OCI-LY1 (cell line): ENCODE measurements at regions not wholly inside any gene's neighbourhood (a gene's known extent, or its start where the extent isn't known, plus 50 kb on each side); places are given as distances from the start of the nearest gene placed in this dataset.

Source experiments
- H2AFZ ChIP-seq: fragments of 200-600 bp; sonication (generic), shearing (Covaris generic); 2 replicates; pipeline ENCODE4 v1.6.0; 2014; ENCODE audit warnings: antibody characterized with exemption, mild to moderate bottlenecking, low read length
- H3F3A ChIP-seq: fragments of 200-600 bp; sonication (generic), shearing (Covaris generic); 2 replicates; pipeline ENCODE4 v1.6.0; 2014; ENCODE audit warnings: mild to moderate bottlenecking, antibody characterized with exemption, low read length, moderate library complexity; ENCODE audit not compliant: insufficient read depth
- H3K27ac ChIP-seq: fragments of 200-600 bp; sonication (generic); 2 replicates; pipeline ENCODE4 v1.5.1; 2014; ENCODE audit warnings: low read length, mixed run types, mild to moderate bottlenecking, low read depth; ENCODE audit not compliant: poor library complexity, severe bottlenecking
- H3K27me3 ChIP-seq: fragments of 200-600 bp; sonication (generic); 2 replicates; pipeline ENCODE4 v1.6.0; 2014; ENCODE audit warnings: antibody characterized with exemption, mild to moderate bottlenecking, low read length, moderate library complexity; ENCODE audit not compliant: insufficient read depth
- H3K36me3 ChIP-seq: fragments of 200-600 bp; sonication (generic); 2 replicates; pipeline ENCODE4 v1.6.1; 2014; ENCODE audit warnings: mild to moderate bottlenecking, antibody characterized with exemption, low read length, moderate library complexity, mixed read lengths; ENCODE audit not compliant: insufficient read depth
- H3K4me1 ChIP-seq: fragments of 200-600 bp; sonication (generic); 2 replicates; pipeline ENCODE4 v1.5.1; 2014; ENCODE audit warnings: mild to moderate bottlenecking, low read length, moderate library complexity; ENCODE audit not compliant: insufficient read depth, severe bottlenecking
- H3K4me2 ChIP-seq: fragments of 200-600 bp; sonication (generic), shearing (Covaris generic); 2 replicates; pipeline ENCODE4 v1.6.1; 2014; ENCODE audit warnings: low read length
- H3K4me3 ChIP-seq: fragments of 200-600 bp; sonication (generic); 2 replicates; pipeline ENCODE4 v1.5.1; 2014; ENCODE audit warnings: low read length, low read depth, mild to moderate bottlenecking, mixed read lengths; ENCODE audit not compliant: poor library complexity, severe bottlenecking
- H3K79me2 ChIP-seq: fragments of 200-600 bp; shearing (Covaris generic); 2 replicates; pipeline ENCODE4 v1.6.1; 2016; ENCODE audit warnings: mixed run types, low read length, mixed read lengths; ENCODE audit not compliant: insufficient read depth
- H3K9ac ChIP-seq: fragments of 200-600 bp; sonication (generic), shearing (Covaris generic); 2 replicates; pipeline ENCODE4 v1.6.1; 2014; ENCODE audit warnings: mild to moderate bottlenecking, low read length, mixed read lengths
- H3K9me2 ChIP-seq: fragments of 200-600 bp; sonication (generic), shearing (Covaris generic); 2 replicates; pipeline ENCODE4 v1.6.1; 2014; ENCODE audit warnings: low read depth, mild to moderate bottlenecking, low read length, mixed read lengths
- H3K9me3 ChIP-seq: fragments of 200-600 bp; shearing (Covaris generic); 2 replicates; pipeline ENCODE4 v1.6.1; 2014; ENCODE audit warnings: low read length, mixed read lengths
- H4K20me1 ChIP-seq: fragments of 200-600 bp; sonication (generic), shearing (Covaris generic); 2 replicates; pipeline ENCODE4 v1.6.0; 2016; ENCODE audit warnings: mild to moderate bottlenecking, low read length; ENCODE audit not compliant: insufficient read depth
- CTCF ChIP-seq: fragments of 200-600 bp; sonication (generic), shearing (Covaris generic); IDR thresholded peaks from 2 replicates; pipeline ENCODE4 v1.5.1; 2017; ENCODE audit warnings: mild to moderate bottlenecking, antibody characterized with exemption, low read length, moderate library complexity, mixed read lengths
- EZH2 ChIP-seq: fragments of 200-600 bp; sonication (generic), shearing (Covaris generic); IDR thresholded peaks from 2 replicates; pipeline ENCODE4 v1.8.0; 2017; ENCODE audit warnings: borderline replicate concordance, mixed run types, mild to moderate bottlenecking, antibody characterized with exemption, low read length, moderate library complexity, mixed read lengths

DNA sequence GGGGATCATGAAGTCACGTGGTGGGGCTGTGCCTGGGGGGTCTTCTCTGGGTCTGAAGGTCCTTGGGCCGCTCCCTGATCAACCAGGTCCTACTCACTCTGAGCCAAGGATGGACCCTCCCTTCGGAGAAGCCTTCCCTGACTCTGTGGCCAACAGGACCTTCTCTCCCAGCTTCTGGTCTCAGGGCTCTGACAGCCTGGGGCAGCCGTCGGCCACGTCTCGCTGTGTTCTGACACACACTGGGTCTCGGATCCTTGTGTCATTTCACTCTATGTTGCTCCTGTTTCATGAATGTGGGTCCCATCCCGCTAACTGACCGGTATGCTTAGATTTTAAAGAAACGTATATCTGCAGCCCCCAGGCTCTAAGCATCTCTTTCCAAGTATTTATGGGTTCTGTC lies 256.1 kb downstream of the ENGASE start:
- Histone ChIP-seq H3K79me2 (no peaks in the 10 kb centered on the region), H3K27me3 (peaks cover 4% of the 10 kb centered on the region; the same call in 1 of the 2 replicates), H3K36me3 (no peaks in the 10 kb centered on the region), H3K27ac (no peak overlapping the region), H3K4me2 (no peak overlapping the region), H3K9me2 (no peaks in the 10 kb centered on the region), H3K9me3 (no peaks in the 10 kb centered on the region), H3F3A (no peaks in the 10 kb centered on the region), H3K9ac (no peak overlapping the region), H2AFZ (no peak overlapping the region), H4K20me1 (no peaks in the 10 kb centered on the region), H3K4me1 (no peaks in the 10 kb centered on the region), H3K4me3 (no peak overlapping the region)
- TF ChIP-seq CTCF = no peak
- no peak for TF ChIP-seq EZH2

DNA sequence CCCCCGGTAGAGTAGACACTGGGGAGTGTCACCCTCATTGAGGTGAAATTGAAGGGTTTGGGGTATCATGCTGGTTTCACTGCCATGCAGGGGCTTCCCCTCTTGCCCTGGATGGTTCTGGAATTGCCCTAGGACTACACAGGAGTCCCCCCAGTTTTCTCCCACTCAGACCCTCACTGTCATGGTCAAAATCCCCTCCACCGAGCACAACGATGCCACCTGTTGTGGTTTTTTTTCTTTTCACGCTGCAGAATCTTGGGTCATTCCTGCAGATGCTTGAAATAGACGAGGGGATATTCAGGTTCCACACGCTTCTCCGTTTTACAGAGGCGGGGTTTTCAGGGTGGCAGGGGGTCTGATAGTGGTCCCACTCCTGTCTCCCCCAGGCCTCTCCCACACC lies 255.6 kb downstream of the ENGASE start:
- H3K27ac ChIP-seq = no peak overlapping the region
- no peaks in the 10 kb centered on the region for H3K9me3 ChIP-seq
- H4K20me1 ChIP-seq = no peaks in the 10 kb centered on the region
- H2AFZ ChIP-seq = no peak overlapping the region
- H3K4me2 ChIP-seq = no peak overlapping the region
- H3K36me3 ChIP-seq = no peaks in the 10 kb centered on the region
- H3K4me1 ChIP-seq = no peaks in the 10 kb centered on the region
- no peak overlapping the region for H3K9ac ChIP-seq
- no peaks in the 10 kb centered on the region for H3F3A ChIP-seq
- peaks cover 4% of the 10 kb centered on the region; the same call in 1 of the 2 replicates for H3K27me3 ChIP-seq
- no peaks in the 10 kb centered on the region for H3K9me2 ChIP-seq
- no peak for TF ChIP-seq CTCF
- no peak for TF ChIP-seq EZH2
- H3K79me2 ChIP-seq = no peaks in the 10 kb centered on the region
- no peak overlapping the region for H3K4me3 ChIP-seq

DNA sequence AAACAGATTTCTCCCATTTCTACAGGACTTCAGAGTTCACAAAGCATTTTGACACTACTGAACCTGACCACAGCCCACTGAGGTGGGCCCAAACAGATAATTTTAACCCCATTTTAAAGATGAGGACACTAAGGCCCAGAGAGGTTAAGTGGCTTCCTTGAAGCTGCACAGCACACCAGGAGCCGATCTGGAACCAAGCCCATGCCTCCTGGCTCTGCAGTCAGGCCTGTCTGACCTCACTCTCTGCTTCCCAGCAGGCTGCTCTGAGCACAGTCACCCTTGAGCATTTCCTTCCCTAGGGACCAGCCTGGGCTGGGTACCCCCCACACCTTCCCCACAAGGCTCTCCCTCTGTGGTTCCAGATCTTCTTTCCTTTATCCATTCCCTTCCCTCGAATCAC lies 252.2 kb downstream of the ENGASE start:
- Histone ChIP-seq H3K4me3 (no peak overlapping the region), H4K20me1 (no peaks in the 10 kb centered on the region), H3K36me3 (no peaks in the 10 kb centered on the region), H3K4me1 (no peaks in the 10 kb centered on the region), H3K4me2 (no peak overlapping the region), H3F3A (no peaks in the 10 kb centered on the region), H3K79me2 (no peaks in the 10 kb centered on the region), H3K27me3 (peaks cover 11% of the 10 kb centered on the region; the same call in 1 of the 2 replicates), H3K27ac (no peak overlapping the region), H3K9ac (no peak overlapping the region), H3K9me2 (no peaks in the 10 kb centered on the region), H3K9me3 (no peaks in the 10 kb centered on the region), H2AFZ (no peak overlapping the region)
- TF ChIP-seq CTCF (no peak), EZH2 (no peak)
